GM18909 (cell line): ENCODE measurements at regions not wholly inside any gene's neighbourhood (a gene's known extent, or its start where the extent isn't known, plus 50 kb on each side); places are given as distances from the start of the nearest gene placed in this dataset.
"Not testable (repeated sequence)": the region's sequence is repeated elsewhere in the genome, so short reads cannot be mapped to it uniquely, and the experiment has no call there.

Experiments
- ATAC-seq: cut with Tn5 transposase; IDR thresholded peaks from one replicate; pipeline ENCODE4 v1.9.1; 2021; ENCODE audit warnings: mild to moderate bottlenecking; ENCODE audit not compliant: unreplicated experiment, poor library complexity

GRCh38 chr2:20499387-20499786 is 52.5 kb downstream of the RHOB start:
- ATAC-seq = no peak

- ATAC-seq = no peak
Observed at GRCh38 chr2:20501974-20502373, 55.1 kb downstream of the RHOB start.

GRCh38 chr2:20502496-20502895 is 55.6 kb downstream of the RHOB start:
- not testable (repeated sequence) for ATAC-seq

DNA sequence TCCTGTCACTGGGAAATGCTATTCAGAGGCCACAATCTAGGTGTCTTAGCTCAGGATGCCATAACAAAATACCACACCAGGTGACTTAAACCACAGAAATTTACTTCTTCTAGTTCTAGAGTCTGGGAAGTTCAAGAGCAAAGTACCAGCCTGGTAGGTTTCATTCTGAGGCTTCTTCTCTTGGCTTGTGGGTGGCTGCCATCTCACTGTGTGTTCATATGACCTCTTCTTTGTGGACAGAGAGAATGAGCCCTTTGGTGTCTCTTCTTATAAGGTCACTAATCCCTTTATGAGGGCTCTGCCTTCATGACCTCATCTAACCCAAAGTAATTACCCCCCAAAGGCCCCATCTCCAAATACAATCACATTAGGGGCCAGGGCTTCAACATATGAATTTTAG is 57.3 kb downstream of the RHOB start:
- peak; percentile 27 for ATAC-seq

DNA sequence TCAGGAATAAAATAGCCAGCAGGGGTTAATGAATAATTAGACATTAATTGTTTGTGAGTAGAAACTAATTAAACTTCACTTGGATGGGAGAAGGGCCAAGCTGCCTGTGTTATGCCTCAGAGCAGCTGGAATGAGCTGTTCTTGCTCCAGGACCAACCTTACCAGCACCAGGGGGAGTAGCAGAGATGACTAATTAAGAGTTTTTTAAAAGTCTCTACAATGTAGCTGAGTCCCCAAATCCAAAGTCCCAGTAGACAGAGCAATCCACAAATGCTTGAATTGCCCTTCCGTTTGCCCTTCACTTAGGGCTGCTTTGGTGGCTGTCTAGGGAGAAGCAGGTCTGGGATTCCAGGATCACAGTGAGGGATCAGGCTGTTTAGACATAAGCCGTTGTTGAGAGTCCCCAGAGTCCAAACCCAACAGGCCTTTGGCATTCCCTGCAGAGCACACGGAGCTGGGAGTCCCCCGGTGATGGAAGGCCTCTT is 59.4 kb downstream of the RHOB start:
- ATAC-seq = no peak

DNA sequence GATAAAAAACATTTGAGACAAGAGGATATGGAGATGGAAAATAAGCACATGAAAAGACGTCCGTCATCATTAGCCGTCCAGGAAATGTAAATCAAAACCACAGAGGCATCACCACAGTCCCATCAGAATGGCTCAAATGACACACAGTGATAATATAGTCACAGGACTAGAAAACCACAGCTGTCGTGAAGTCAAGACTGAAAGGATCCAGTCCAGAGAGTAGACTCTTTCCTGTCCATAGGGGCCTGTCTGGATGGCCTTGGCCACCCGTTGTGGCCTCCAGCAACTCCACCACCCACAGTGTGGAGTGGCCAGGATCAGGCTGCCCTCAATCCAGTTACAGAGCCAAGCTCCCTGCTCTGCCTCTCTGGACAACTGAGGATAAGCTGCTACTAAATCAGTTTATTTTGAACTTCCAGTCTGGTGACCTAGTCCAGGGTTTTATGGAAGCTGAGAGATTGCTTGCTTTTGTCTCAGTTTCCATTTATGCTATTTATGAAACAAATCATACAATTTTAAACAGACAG is 60.4 kb downstream of the RHOB start:
- ATAC-seq = peak; percentile 98

GRCh38 chr2:20507711-20508110 is 60.8 kb downstream of the RHOB start:
- no peak for ATAC-seq

- ATAC-seq = no peak
Observed at GRCh38 chr2:20509301-20509769, 62.5 kb downstream of the RHOB start.

- ATAC-seq = no peak
Observed at GRCh38 chr2:20509770-20510490, 63.1 kb downstream of the RHOB start.

DNA sequence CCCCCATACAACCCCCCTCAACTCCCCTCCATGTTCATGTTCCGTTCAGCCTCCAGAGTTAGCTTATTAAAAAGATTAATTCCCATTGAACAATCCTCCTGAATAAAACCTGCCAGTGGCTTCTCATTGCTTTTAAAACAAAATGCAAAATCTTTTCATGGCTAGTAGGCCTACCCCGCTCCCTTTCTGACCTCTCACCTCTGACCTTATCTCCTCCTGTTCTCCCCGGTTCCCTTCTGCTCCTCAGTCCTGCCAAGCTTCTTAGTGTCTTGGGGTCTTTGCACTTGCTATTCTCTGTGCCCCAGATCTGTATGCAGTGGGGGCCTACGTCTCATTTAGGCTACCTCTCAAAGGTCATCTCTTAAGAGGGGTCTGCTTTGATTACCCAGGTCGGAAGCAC is 64.3 kb downstream of the RHOB start:
- ATAC-seq = no peak

DNA sequence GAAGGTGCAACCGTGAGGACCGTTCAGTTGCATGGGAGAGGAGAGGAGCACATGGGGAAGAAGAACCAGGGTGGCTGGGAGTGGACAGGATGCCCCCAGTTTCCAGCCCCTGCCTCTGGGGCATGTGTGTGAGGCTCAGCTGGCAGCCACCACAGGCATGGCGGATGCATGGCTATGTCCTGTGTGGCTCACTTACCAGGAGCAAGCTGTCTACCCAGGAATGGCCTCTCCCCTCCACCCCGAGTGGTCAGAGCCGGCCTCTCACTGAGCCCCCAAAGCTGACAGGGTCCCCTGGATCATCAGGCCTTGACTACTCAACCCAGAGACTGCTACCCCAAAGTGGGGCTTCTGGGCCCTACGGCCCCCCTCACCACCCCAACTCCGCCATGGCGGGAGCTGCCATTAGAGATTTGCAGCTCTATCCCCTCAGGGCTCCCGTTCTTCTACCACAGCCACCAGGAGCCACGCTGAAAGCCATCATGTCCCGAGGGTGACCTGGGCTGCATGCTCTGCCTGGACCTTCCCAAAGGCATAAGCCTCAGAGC is 65.3 kb downstream of the RHOB start:
- ATAC-seq = no peak

DNA sequence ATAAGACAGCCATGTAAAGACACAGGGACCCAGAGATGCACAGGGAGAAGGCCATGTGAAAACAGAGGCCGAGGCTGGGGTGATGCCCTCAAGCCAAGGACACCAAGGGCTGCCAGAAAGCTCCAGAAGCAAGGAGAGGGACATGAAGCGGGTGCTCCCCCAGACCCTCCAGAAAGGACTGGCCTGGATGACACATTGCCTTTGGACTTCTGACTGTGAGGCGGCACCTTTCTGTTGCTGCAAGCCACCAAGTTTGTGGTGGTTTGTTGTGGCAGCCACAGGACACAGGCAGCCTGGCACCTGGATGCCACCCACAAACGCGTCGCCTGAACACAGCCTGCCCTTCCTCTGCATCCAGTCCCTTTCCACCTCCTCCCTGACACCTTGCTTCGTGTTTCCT is 67.1 kb downstream of the RHOB start:
- no peak for ATAC-seq

- ATAC-seq = no peak
Observed at GRCh38 chr2:20514596-20515269, 67.9 kb downstream of the RHOB start.

DNA sequence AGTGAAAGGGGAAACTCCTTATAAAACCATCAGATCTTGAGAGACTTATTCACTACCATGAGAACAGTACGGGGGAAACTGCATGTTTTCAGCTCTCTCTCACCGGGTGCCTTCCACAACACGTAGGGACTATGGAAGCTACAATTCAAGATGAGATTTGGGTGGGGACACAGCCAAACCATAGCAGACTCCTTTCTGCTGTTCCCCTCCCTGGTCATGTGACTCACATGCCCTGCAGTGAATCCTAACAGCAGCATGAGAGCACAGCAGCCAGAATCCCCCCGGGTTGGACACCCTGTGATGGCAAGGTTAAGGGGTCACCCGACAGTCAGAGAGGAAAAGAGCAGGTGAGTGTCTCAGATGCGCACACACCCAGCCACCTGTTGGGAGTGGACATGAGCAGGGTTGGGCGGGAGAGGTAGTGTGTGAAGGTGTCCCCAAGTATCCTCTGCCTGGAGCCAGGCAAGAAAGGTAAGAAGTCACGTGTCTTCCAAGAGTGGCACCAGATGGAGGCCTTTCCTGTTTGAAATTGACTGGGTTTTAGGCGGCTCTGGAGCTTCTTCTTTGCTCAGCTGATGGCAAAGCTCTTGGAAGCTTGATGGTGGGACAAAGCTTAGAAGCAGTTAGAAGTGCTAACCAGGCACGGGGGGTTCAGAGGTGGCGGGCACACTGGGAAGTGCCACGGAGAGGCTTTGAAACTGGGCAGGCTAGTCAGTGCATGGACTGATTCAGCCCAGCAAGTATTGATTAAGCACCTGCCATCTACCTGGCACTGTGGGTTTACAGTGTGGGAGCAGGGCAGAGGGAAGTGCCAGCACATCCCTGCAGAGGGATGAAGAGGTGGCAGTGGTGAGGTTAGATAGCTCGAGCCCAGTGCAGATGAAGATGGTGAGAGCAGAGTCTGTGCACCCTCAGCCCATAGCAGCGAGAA is 68.7 kb downstream of the RHOB start:
- ATAC-seq = no peak

- ATAC-seq = no peak
Observed at GRCh38 chr2:20516291-20516645, 69.4 kb downstream of the RHOB start.

DNA sequence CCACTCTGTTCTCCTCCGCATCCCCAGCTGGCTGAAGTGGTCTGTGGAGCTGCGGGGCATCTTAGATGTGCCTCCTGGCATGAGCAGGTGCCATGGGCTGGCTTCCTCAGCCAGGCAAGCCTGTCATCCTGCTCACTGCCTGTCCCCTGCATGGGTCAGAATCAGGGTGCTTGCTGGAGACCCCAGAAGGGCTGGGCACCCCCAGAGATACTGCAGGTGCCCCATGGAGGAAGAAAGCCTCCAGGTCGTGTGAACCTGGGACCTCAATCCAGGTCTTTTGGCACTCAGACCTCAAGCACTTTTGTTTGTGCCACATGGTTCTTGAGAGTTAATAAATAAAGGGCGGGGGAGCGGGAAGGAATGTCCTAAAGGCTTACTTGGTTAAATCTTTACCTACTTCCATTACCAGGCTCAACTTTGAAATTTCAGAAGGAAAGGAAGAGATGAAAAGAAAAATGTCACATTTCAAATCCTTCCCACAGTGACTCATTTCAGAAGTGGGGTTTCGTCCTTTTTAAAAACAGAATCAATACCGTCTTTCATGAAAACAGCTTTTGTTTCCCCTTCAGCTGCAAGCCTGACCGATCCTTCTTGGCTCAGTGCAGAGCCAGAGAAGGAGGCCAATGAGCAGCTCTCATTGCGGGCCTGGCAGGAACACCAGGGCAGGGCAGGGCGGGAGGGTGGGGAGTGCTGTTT is 69.9 kb downstream of the RHOB start:
- peak; percentile 91 for ATAC-seq

DNA sequence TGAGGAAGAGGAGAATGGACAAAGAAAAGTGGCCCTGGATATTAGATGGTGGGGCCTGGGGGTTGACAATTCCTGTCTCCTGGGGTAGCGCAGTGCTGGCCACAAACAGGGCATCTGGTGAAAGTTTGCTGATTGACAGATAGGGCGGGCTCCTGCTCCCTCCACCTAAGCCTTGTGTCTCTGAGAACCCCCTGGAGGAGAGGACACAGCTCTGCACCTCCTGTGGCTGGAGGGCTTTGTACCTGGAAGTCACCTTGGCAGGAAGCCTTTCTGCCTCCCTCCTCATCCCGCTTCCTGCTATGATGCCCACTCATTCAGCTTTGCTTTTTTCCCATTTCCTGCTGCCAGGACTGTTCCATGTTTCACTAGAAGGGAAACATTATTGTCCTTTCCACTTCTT is 72.4 kb downstream of the RHOB start:
- ATAC-seq = no peak

DNA sequence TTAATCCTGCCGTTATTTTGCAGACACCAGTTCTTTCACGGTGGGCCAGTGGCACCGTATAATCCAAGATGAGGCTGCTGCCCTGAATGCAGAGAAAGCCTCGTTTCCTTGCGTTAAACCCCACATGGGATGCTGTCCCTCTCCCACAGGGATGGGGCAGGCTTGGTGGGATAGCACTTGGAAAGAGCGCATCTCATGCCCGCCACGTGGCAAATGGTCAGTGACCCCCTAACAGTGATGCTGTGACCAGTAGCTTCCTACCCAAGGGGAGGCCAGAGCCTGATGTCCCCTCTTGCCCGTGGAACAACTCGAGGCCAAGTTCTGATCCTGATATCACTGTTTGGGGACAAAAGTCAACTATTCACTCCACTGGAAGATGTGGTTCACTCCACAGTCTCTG is 73.3 kb downstream of the RHOB start:
- ATAC-seq = no peak

DNA sequence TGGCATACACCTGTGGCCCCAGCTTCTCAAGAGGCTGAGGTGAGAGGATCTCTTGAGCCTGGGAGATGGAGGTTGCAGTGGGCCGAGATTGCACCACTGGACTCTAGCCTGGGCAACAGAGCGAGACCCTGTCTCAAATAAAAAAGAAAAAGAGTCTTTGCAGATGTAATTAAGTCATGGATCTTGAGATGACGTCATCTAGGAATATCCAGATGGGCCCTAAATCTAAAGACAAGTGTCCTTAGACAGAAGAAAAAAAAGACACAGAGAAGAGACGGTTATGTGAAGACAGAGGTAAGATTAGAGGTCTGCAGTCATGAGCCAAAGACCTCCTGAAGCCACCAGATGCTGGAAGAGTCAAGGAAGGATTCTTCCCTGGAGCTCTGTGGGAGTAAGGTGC is 74.3 kb downstream of the RHOB start:
- ATAC-seq = no peak

- no peak for ATAC-seq
Observed at GRCh38 chr2:20521682-20522189, 74.9 kb downstream of the RHOB start.
